D721Med (cell line): ENCODE measurements at regions not wholly inside any gene's neighbourhood (a gene's known extent, or its start where the extent isn't known, plus 50 kb on each side); places are given as distances from the start of the nearest gene placed in this dataset.

Experiments
- DNase-seq: peaks from one replicate; pipeline ENCODE4 v3.0.0; 2011; ENCODE audit warnings: low spot score; ENCODE audit not compliant: insufficient read length
- FAIRE-seq: peaks from 2 replicates; lab custom pipeline; 2011; peaks lifted over from hg19 to GRCh38; lab: Jason Lieb, UNC
- CTCF ChIP-seq: IDR thresholded peaks from 2 replicates; pipeline ENCODE4 v1.5.1; 2012; ENCODE audit warnings: mild to moderate bottlenecking, control low read depth; ENCODE audit not compliant: insufficient read depth; ENCODE audit errors: missing control alignments

GRCh38 chr13:72029981-72030380 lies 163.0 kb upstream of the DACH1 start:
- DNase-seq (no peak), FAIRE-seq (no peak)
- TF ChIP-seq CTCF = no peak

GRCh38 chr13:72025836-72026235 lies 158.8 kb upstream of the DACH1 start:
- FAIRE-seq (no peak), DNase-seq (no peak)
- no peak for TF ChIP-seq CTCF

- TF ChIP-seq CTCF = no peak
- FAIRE-seq = no peak
These were observed 156.9 kb upstream of the DACH1 start for GRCh38 chr13:72023895-72024294.

GRCh38 chr13:72005455-72005854 lies 138.5 kb upstream of the DACH1 start:
- TF ChIP-seq CTCF = no peak
- FAIRE-seq = no peak

More at GRCh38 chr13:72023895-72024294, 156.9 kb upstream of the DACH1 start:
- DNase-seq = no peak

GRCh38 chr13:72004784-72005374 lies 137.9 kb upstream of the DACH1 start:
- FAIRE-seq (no peak), DNase-seq (no peak)
- TF ChIP-seq CTCF = no peak

More at GRCh38 chr13:72005455-72005854, 138.5 kb upstream of the DACH1 start:
- DNase-seq = no peak

- TF ChIP-seq CTCF = no peak
- FAIRE-seq (no peak), DNase-seq (no peak)
These were observed 137.2 kb upstream of the DACH1 start for GRCh38 chr13:72004246-72004645.

- no peak for TF ChIP-seq CTCF
- DNase-seq (no peak), FAIRE-seq (no peak)
These were observed 131.2 kb upstream of the DACH1 start for GRCh38 chr13:71998223-71998622.
